ENCODE measurements at regions not wholly inside any gene's neighbourhood (a gene's known extent, or its start where the extent isn't known, plus 50 kb on each side); places are given as distances from the start of the nearest gene placed in this dataset.

DNA sequence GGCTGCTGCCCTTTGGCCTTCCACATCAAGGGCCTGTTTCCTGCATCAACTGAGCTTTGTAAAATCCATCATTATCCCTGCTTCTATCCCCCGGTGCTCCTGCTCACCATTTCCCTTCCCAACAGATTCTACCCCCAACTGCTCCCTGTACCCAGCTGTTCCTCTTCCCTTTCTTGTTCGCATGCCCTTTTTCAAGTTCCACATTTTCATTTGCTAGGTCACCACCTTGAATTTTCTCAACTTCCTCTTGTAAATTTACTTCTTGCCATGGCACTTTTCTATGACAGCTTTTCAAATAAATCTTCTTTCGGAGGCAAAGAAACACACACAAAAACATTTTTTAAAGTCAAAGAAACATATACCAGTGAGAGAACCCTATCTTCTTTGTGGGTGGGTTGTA lies 330.5 kb upstream of the ADGRL2 start:
- Mint-ChIP-seq H3K9me3 (no peaks in the 10 kb centered on the region), H3K36me3 (ENCODE audit: low read depth) (no peaks in the 10 kb centered on the region), H3K4me1 (ENCODE audit: low read depth) (no peaks in the 10 kb centered on the region), H3K27ac (no peak overlapping the region), H3K27me3 (peaks cover 5% of the 10 kb centered on the region), H3K4me3 (no peak overlapping the region)
- Histone ChIP-seq H3K27me3 (ENCODE audit: control insufficient read depth in 1 of 2, insufficient read depth in 2 of 2, low read length in 2 of 2) (no peaks in the 10 kb centered on the region), H3K4me1 (ENCODE audit: insufficient read depth, low read length) (no peaks in the 10 kb centered on the region), H3K9me3 (ENCODE audit: control insufficient read depth in 1 of 2, insufficient read depth in 1 of 2, low read length in 2 of 2) (peaks cover 0 to 3% of the 10 kb centered on the region in 2 experiments), H3K4me3 (ENCODE audit: low read length) (no peak overlapping the region), H3K36me3 (ENCODE audit: insufficient read depth, low read length) (no peaks in the 10 kb centered on the region), H3K27ac (ENCODE audit: low read depth in 1 of 2, low read length in 2 of 2) (no peak overlapping the region)
- ChIA-PET CTCF (no interaction called here), POLR2A (no interaction called here)
- TF ChIP-seq CTCF (IDR thresholded peaks at IDR 0.05) = no peak
- intact Hi-C loops (cut with DNase I, micrococcal nuclease) = no loop called here
- no peak for DNase-seq
- ATAC-seq (ENCODE audit: poor library complexity) = no peak

- Mint-ChIP-seq H3K9me3 (no peaks in the 10 kb centered on the region), H3K27ac (no peak overlapping the region), H3K4me3 (no peak overlapping the region), H3K36me3 (ENCODE audit: low read depth) (no peaks in the 10 kb centered on the region), H3K27me3 (no peaks in the 10 kb centered on the region), H3K4me1 (ENCODE audit: low read depth) (no peaks in the 10 kb centered on the region)
- ChIA-PET CTCF (no interaction called here), POLR2A (no interaction called here)
- Histone ChIP-seq H3K4me3 (ENCODE audit: low read length) (no peak overlapping the region), H3K36me3 (ENCODE audit: insufficient read depth, low read length) (no peaks in the 10 kb centered on the region), H3K27me3 (ENCODE audit: control insufficient read depth in 1 of 2, insufficient read depth in 2 of 2, low read length in 2 of 2) (no peaks in the 10 kb centered on the region), H3K9me3 (ENCODE audit: control insufficient read depth in 1 of 2, insufficient read depth in 1 of 2, low read length in 2 of 2) (peaks cover 0 to 3% of the 10 kb centered on the region in 2 experiments), H3K27ac (ENCODE audit: low read depth in 1 of 2, low read length in 2 of 2) (no peak overlapping the region), H3K4me1 (ENCODE audit: insufficient read depth, low read length) (no peaks in the 10 kb centered on the region)
- TF ChIP-seq CTCF (IDR thresholded peaks at IDR 0.05) = no peak
- DNase-seq (no peak), ATAC-seq (ENCODE audit: poor library complexity) (no peak)
- intact Hi-C loops (cut with DNase I, micrococcal nuclease) = no loop called here
These were observed 333.4 kb upstream of the ADGRL2 start for GRCh38 chr1:81467383-81467782.

GRCh38 chr1:81466961-81467360 lies 333.8 kb upstream of the ADGRL2 start:
- intact Hi-C loops (cut with DNase I, micrococcal nuclease) = no loop called here

More at GRCh38 chr1:81466961-81467360, 333.8 kb upstream of the ADGRL2 start:
- CTCF ChIA-PET = no interaction called here
- Histone ChIP-seq H3K27ac (ENCODE audit: low read depth in 1 of 2, low read length in 2 of 2) (no peak overlapping the region), H3K4me3 (ENCODE audit: low read length) (no peak overlapping the region), H3K36me3 (ENCODE audit: insufficient read depth, low read length) (no peaks in the 10 kb centered on the region), H3K4me1 (ENCODE audit: insufficient read depth, low read length) (no peaks in the 10 kb centered on the region), H3K9me3 (ENCODE audit: control insufficient read depth in 1 of 2, insufficient read depth in 1 of 2, low read length in 2 of 2) (no peaks in the 10 kb centered on the region), H3K27me3 (ENCODE audit: control insufficient read depth in 1 of 2, insufficient read depth in 2 of 2, low read length in 2 of 2) (no peaks in the 10 kb centered on the region)
- no peak overlapping the region for H3K4me3 Mint-ChIP-seq
- H3K36me3 Mint-ChIP-seq (ENCODE audit: low read depth) = no peaks in the 10 kb centered on the region
- H3K27ac Mint-ChIP-seq = no peak overlapping the region
- DNase-seq = no peak
- POLR2A ChIA-PET = no interaction called here
- H3K9me3 Mint-ChIP-seq = no peaks in the 10 kb centered on the region
- no peak for ATAC-seq (ENCODE audit: poor library complexity)
- H3K27me3 Mint-ChIP-seq = no peaks in the 10 kb centered on the region
- TF ChIP-seq CTCF (IDR thresholded peaks at IDR 0.05) = no peak
- no peaks in the 10 kb centered on the region for H3K4me1 Mint-ChIP-seq (ENCODE audit: low read depth)
